ENCODE measurements at regions not wholly inside any gene's neighbourhood (a gene's known extent, or its start where the extent isn't known, plus 50 kb on each side); places are given as distances from the start of the nearest gene placed in this dataset.

DNA sequence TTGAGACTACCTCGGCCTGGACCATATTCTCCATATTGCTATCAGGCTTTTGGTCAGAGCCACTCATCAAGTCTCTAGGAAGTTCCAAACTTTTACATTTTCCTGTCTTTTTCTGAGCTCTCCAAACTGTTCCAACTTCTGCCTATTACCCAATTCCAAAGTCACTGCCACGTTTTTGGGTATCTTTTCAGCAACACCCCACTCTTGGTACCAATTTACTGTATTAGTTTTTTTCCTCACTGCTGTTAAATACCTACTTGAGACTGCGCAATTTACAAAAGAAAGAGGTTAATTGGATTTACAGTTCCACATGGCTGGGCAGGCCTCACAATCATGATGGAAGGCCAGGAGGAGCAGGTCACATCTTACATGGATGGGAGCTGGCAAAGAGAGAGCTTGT, 507.8 kb upstream of the ZNF608 start:
- dilution Hi-C loops (cut with MboI; ENCODE audit: extremely low pct_ligation_motif_present, low sequenced_read_pairs) (no loop called here), intact Hi-C loops (cut with micrococcal nuclease) (no loop called here)
- Histone ChIP-seq H3K36me3 (ENCODE audit: control insufficient read depth in 2 of 2, extremely low read depth in 1 of 2, insufficient read depth in 2 of 2, low read length in 2 of 2) (no peaks in the 10 kb centered on the region), H3K27ac (ENCODE audit: insufficient read depth, low read depth, low read length) (no peak overlapping the region), H4K20me1 (replicated peaks; ENCODE audit: control insufficient read depth, extremely low read depth, insufficient read depth, low read length) (no peaks in the 10 kb centered on the region), H3K4me2 (ENCODE audit: insufficient read depth, low read length) (no peak overlapping the region), H3K9me1 (replicated peaks; ENCODE audit: control insufficient read depth, extremely low read depth, insufficient read depth, low read length) (no peaks in the 10 kb centered on the region), H3K9ac (replicated peaks; ENCODE audit: extremely low read depth, insufficient read depth, low read length) (no peak overlapping the region), H3K79me2 (ENCODE audit: control insufficient read depth, insufficient read depth, low read length) (no peaks in the 10 kb centered on the region), H3K9me3 (replicated peaks; ENCODE audit: control insufficient read depth, insufficient read depth, low read length) (peaks cover 2% of the 10 kb centered on the region), H3K4me3 (replicated peaks in 1 of 3; ENCODE audit: insufficient read depth in 1 of 3, low read depth in 1 of 3, low read length in 3 of 3) (no peak overlapping the region), H2AFZ (ENCODE audit: low read depth, low read length) (no peak overlapping the region), H3K27me3 (ENCODE audit: control insufficient read depth in 2 of 2, insufficient read depth in 2 of 2, low read length in 2 of 2) (no peaks in the 10 kb centered on the region), H3K4me1 (ENCODE audit: control insufficient read depth, extremely low read depth, insufficient read depth, low read length) (no peaks in the 10 kb centered on the region)
- ChIA-PET POLR2A (no interaction called here), CTCF (no interaction called here)
- FAIRE-seq (no peak), DNase-seq (ENCODE audit: low read depth, low spot score) (no peak)
- no peak for TF ChIP-seq JUN (IDR thresholded peaks at IDR 0.05; ENCODE audit: borderline replicate concordance, insufficient read depth, insufficient read length, low read depth)
- no peak for TF ChIP-seq POLR2A (IDR thresholded peaks at IDR 0.05; ENCODE audit: low read depth, low read length)
- TF ChIP-seq, protein P1, sequence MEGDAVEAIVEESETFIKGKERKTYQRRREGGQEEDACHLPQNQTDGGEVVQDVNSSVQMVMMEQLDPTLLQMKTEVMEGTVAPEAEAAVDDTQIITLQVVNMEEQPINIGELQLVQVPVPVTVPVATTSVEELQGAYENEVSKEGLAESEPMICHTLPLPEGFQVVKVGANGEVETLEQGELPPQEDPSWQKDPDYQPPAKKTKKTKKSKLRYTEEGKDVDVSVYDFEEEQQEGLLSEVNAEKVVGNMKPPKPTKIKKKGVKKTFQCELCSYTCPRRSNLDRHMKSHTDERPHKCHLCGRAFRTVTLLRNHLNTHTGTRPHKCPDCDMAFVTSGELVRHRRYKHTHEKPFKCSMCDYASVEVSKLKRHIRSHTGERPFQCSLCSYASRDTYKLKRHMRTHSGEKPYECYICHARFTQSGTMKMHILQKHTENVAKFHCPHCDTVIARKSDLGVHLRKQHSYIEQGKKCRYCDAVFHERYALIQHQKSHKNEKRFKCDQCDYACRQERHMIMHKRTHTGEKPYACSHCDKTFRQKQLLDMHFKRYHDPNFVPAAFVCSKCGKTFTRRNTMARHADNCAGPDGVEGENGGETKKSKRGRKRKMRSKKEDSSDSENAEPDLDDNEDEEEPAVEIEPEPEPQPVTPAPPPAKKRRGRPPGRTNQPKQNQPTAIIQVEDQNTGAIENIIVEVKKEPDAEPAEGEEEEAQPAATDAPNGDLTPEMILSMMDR (IDR thresholded peaks at IDR 0.05; ENCODE audit: extremely low read depth in 1 of 2, insufficient read depth in 1 of 2, low read depth in 1 of 2, low read length in 2 of 2): no peak
- TF ChIP-seq MAX (IDR thresholded peaks at IDR 0.05; ENCODE audit: insufficient read depth, insufficient read length): no peak
- TF ChIP-seq POLR2AphosphoS5 (IDR thresholded peaks at IDR 0.05; ENCODE audit: insufficient read depth, low read depth, low read length): no peak
- TF ChIP-seq MYC (IDR thresholded peaks at IDR 0.05; ENCODE audit: low read depth, low read length): no peak
- no peak for TF ChIP-seq GATA2 (IDR thresholded peaks at IDR 0.05; ENCODE audit: insufficient read depth, insufficient read length, low read depth, low read length)
- no peak for TF ChIP-seq EZH2 (IDR thresholded peaks at IDR 0.05; ENCODE audit: borderline replicate concordance, low read depth, low read length, severe bottlenecking)
- no peak for TF ChIP-seq FOS (IDR thresholded peaks at IDR 0.05; ENCODE audit: borderline replicate concordance, insufficient read depth, low read length)
- no TSS peak for BruUV-seq (replicated peaks)

All from endothelial cell of umbilical vein (primary cell).